HEK293 (cell line): ENCODE measurements at regions not wholly inside any gene's neighbourhood (a gene's known extent, or its start where the extent isn't known, plus 50 kb on each side); places are given as distances from the start of the nearest gene placed in this dataset.

Experiments used
- CTCF ChIA-PET: fragments of 350-600 bp; formaldehyde crosslinking; extraction: SDS; loops from one replicate; lab custom pipeline; 2021; ENCODE audit warnings: antibody characterized with exemption; lab: Yijun Ruan, JAX
- POLR2A ChIA-PET: fragments of 300-600 bp; formaldehyde crosslinking; extraction: SDS; loops from one replicate; lab custom pipeline; 2020; ENCODE audit warnings: antibody characterized with exemption, inconsistent platforms; lab: Yijun Ruan, JAX
- H3K27ac ChIP-seq: fragments of 200-500 bp; sonication (Bioruptor generic); 2 replicates; pipeline ENCODE4 v1.5.1; 2014; ENCODE audit warnings: low read depth, low read length, control low read depth, inconsistent platforms; ENCODE audit errors: extremely low read depth
- H3K36me3 ChIP-seq, 2 experiments: fragments of 200-500 bp in 1 of 2; sonication (Bioruptor generic) in 1 of 2; 1 replicate in 1 of 2; 2 replicates in 1 of 2; pipeline ENCODE4 v1.5.1; 2014 to 2017; ENCODE audit warnings: inconsistent platforms in 2 of 2, low read length in 2 of 2; ENCODE audit not compliant: control insufficient read depth in 2 of 2, insufficient read depth in 1 of 2
- H3K4me1 ChIP-seq: fragments of 200-500 bp; sonication (Bioruptor generic); 2 replicates; pipeline ENCODE4 v1.5.1; 2014; ENCODE audit warnings: mild to moderate bottlenecking, low read length, inconsistent platforms; ENCODE audit not compliant: control insufficient read depth, insufficient read depth
- H3K4me3 ChIP-seq: 2 replicates; pipeline ENCODE4 v1.5.1; 2011; ENCODE audit warnings: low read depth, mild to moderate bottlenecking, control low read depth, low read length, moderate library complexity
- H3K9me3 ChIP-seq: fragments of 200-500 bp; sonication (Bioruptor generic); 2 replicates; pipeline ENCODE4 v1.5.1; 2014; ENCODE audit warnings: low read depth, low read length, inconsistent platforms; ENCODE audit not compliant: control insufficient read depth, insufficient read depth
- BCL11A ChIP-seq: fragments of 450-650 bp; formaldehyde crosslinking; IDR thresholded peaks from 2 replicates; pipeline ENCODE4 v1.5.1; 2016; ENCODE audit warnings: low read depth, missing biosample characterization, missing genetic modification characterization
- CTCF ChIP-seq: fragments of 450-650 bp; formaldehyde crosslinking; IDR thresholded peaks from 2 replicates; pipeline ENCODE4 v1.5.1; 2016; ENCODE audit warnings: missing biosample characterization, missing genetic modification characterization
- GLI4 ChIP-seq: fragments of 450-650 bp; formaldehyde crosslinking; IDR thresholded peaks from 2 replicates; pipeline ENCODE4 v1.5.1; 2016; ENCODE audit warnings: missing biosample characterization, missing genetic modification characterization
- KLF1 ChIP-seq: fragments of 450-650 bp; formaldehyde crosslinking; IDR thresholded peaks from 2 replicates; pipeline ENCODE4 v1.5.1; 2016; ENCODE audit warnings: missing biosample characterization, missing genetic modification characterization
- MYNN ChIP-seq: fragments of 450-650 bp; formaldehyde crosslinking; IDR thresholded peaks from 2 replicates; pipeline ENCODE4 v1.5.1; 2016; ENCODE audit warnings: missing biosample characterization, missing genetic modification characterization, borderline replicate concordance
- SP2 ChIP-seq: fragments of 450-650 bp; formaldehyde crosslinking; IDR thresholded peaks from 2 replicates; pipeline ENCODE4 v1.5.1; 2016; ENCODE audit warnings: missing biosample characterization, missing genetic modification characterization
- SP3 ChIP-seq: fragments of 450-650 bp; formaldehyde crosslinking; IDR thresholded peaks from 2 replicates; pipeline ENCODE4 v1.5.1; 2016; ENCODE audit warnings: missing biosample characterization, missing genetic modification characterization
- ZBTB6 ChIP-seq: fragments of 450-650 bp; formaldehyde crosslinking; IDR thresholded peaks from 2 replicates; pipeline ENCODE4 v1.5.1; 2017; ENCODE audit warnings: missing biosample characterization, missing genetic modification characterization
- ZFHX2 ChIP-seq: fragments of 450-650 bp; formaldehyde crosslinking; conservative IDR thresholded peaks from 2 replicates; pipeline ENCODE4 v1.5.1; 2016; ENCODE audit warnings: missing biosample characterization, missing genetic modification characterization
- ZFP41 ChIP-seq: fragments of 450-650 bp; formaldehyde crosslinking; IDR thresholded peaks from 2 replicates; pipeline ENCODE4 v1.5.1; 2016; ENCODE audit warnings: missing biosample characterization, missing genetic modification characterization, borderline replicate concordance
- ZNF280D ChIP-seq: fragments of 450-650 bp; formaldehyde crosslinking; IDR thresholded peaks from 2 replicates; pipeline ENCODE4 v1.5.1; 2016; ENCODE audit warnings: missing biosample characterization, missing genetic modification characterization
- ZNF292 ChIP-seq: fragments of 450-650 bp; formaldehyde crosslinking; IDR thresholded peaks from 2 replicates; pipeline ENCODE4 v1.5.1; 2016; ENCODE audit warnings: low read depth, missing biosample characterization, missing genetic modification characterization, borderline replicate concordance
- ZNF341 ChIP-seq: fragments of 450-650 bp; formaldehyde crosslinking; IDR thresholded peaks from 2 replicates; pipeline ENCODE4; 2016; ENCODE audit warnings: low read depth, missing biosample characterization, missing genetic modification characterization
- ZNF404 ChIP-seq: fragments of 450-650 bp; formaldehyde crosslinking; IDR thresholded peaks from 2 replicates; pipeline ENCODE4 v1.5.1; 2017; ENCODE audit warnings: missing biosample characterization, missing genetic modification characterization
- ZNF473 ChIP-seq: fragments of 450-650 bp; formaldehyde crosslinking; IDR thresholded peaks from 2 replicates; pipeline ENCODE4 v1.5.1; 2017; ENCODE audit warnings: missing biosample characterization, missing genetic modification characterization
- ZNF488 ChIP-seq: fragments of 450-650 bp; formaldehyde crosslinking; IDR thresholded peaks from 2 replicates; pipeline ENCODE4 v1.5.1; 2016; ENCODE audit warnings: missing biosample characterization, missing genetic modification characterization
- ZNF501 ChIP-seq: fragments of 450-650 bp; formaldehyde crosslinking; IDR thresholded peaks from 2 replicates; pipeline ENCODE4 v1.5.1; 2016; ENCODE audit warnings: missing biosample characterization, missing genetic modification characterization
- ZNF521 ChIP-seq: fragments of 450-650 bp; formaldehyde crosslinking; IDR thresholded peaks from 2 replicates; pipeline ENCODE4 v1.5.1; 2017; ENCODE audit warnings: missing biosample characterization, mild to moderate bottlenecking, missing genetic modification characterization
- ZNF561 ChIP-seq: fragments of 450-650 bp; IDR thresholded peaks from 2 replicates; pipeline ENCODE4 v1.5.1; 2018; ENCODE audit warnings: missing biosample characterization, missing genetic modification characterization, borderline replicate concordance
- ZNF596 ChIP-seq: fragments of 450-650 bp; IDR thresholded peaks from 2 replicates; pipeline ENCODE4 v1.5.0; 2018; ENCODE audit warnings: missing biosample characterization, mild to moderate bottlenecking, missing genetic modification characterization, moderate library complexity
- ZNF677 ChIP-seq: fragments of 450-650 bp; IDR thresholded peaks from 2 replicates; pipeline ENCODE4 v1.5.0; 2018; ENCODE audit warnings: missing biosample characterization, mild to moderate bottlenecking, missing genetic modification characterization, moderate library complexity
- ZNF837 ChIP-seq: fragments of 450-650 bp; formaldehyde crosslinking; IDR thresholded peaks from 2 replicates; pipeline ENCODE4 v1.5.1; 2016; ENCODE audit warnings: missing biosample characterization, missing genetic modification characterization
- ZSCAN5A ChIP-seq: fragments of 450-650 bp; formaldehyde crosslinking; IDR thresholded peaks from 2 replicates; pipeline ENCODE4 v1.5.1; 2016; ENCODE audit warnings: missing biosample characterization, missing genetic modification characterization

- Histone ChIP-seq H3K4me1 (no peaks in the 10 kb centered on the region), H3K36me3 (no peaks in the 10 kb centered on the region), H3K9me3 (no peaks in the 10 kb centered on the region), H3K4me3 (no peak overlapping the region), H3K27ac (no peak overlapping the region)
- TF ChIP-seq ZNF677 = no peak
- TF ChIP-seq ZNF341 = no peak
- TF ChIP-seq KLF1 = no peak
- no peak for TF ChIP-seq ZNF837
- no peak for TF ChIP-seq ZFP41 (tag by site-specific recombination)
- POLR2A ChIA-PET = no interaction called here
- CTCF ChIA-PET = interaction anchor here (1.4 kb wide), 1 partner anchor 10 kb away, joined by 6 read pairs; no protein-coding TSS in a partner anchor
Observed at GRCh38 chr2:163122257-163122656, 283.7 kb upstream of the KCNH7 start.

- H3K9me3 ChIP-seq = no peaks in the 10 kb centered on the region
Observed at GRCh38 chr2:163121483-163121882, 282.9 kb upstream of the KCNH7 start.

GRCh38 chr2:163119966-163120365 lies 281.4 kb upstream of the KCNH7 start:
- no peak overlapping the region for H3K4me3 ChIP-seq
- TF ChIP-seq GLI4 (tag by site-specific recombination) (no peak), ZNF596 (tag by site-specific recombination) (no peak), ZNF521 (tag by site-specific recombination) (no peak), CTCF (tag by site-specific recombination) (no peak), ZNF677 (no peak), ZNF473 (tag by site-specific recombination) (no peak), SP2 (tag by site-specific recombination) (no peak), ZFHX2 (no peak), ZNF280D (tag by site-specific recombination) (no peak), ZNF404 (tag by site-specific recombination) (no peak), BCL11A (tag by site-specific recombination) (no peak), MYNN (no peak), SP3 (tag by site-specific recombination) (no peak)
- TF ChIP-seq, all 188 proteins: peak for 0
- ChIA-PET POLR2A (no interaction called here), CTCF (no interaction called here)
- H3K36me3 ChIP-seq = no peaks in the 10 kb centered on the region
- no peak overlapping the region for H3K27ac ChIP-seq
- H3K9me3 ChIP-seq = no peaks in the 10 kb centered on the region
- no peaks in the 10 kb centered on the region for H3K4me1 ChIP-seq

More at GRCh38 chr2:163121483-163121882, 282.9 kb upstream of the KCNH7 start:
- no peak for TF ChIP-seq ZNF501 (tag by site-specific recombination)
- TF ChIP-seq ZFHX2 = no peak
- TF ChIP-seq ZBTB6 = no peak
- no peak for TF ChIP-seq ZNF561 (tag by site-specific recombination)
- no peak for TF ChIP-seq ZSCAN5A (tag by site-specific recombination)
- TF ChIP-seq ZNF292 (tag by site-specific recombination) = no peak
- TF ChIP-seq ZNF488 (tag by site-specific recombination) = no peak
- TF ChIP-seq, all 188 proteins: peak for 0
- CTCF ChIA-PET = interaction anchor here (0.5 to 1.4 kb wide), 2 partner anchors 11 to 360 kb away, joined by 5 to 6 read pairs; no protein-coding TSS in a partner anchor
- H3K4me3 ChIP-seq = no peak overlapping the region
- POLR2A ChIA-PET = no interaction called here
- H3K27ac ChIP-seq = no peak overlapping the region
- no peaks in the 10 kb centered on the region for H3K36me3 ChIP-seq
- no peaks in the 10 kb centered on the region for H3K4me1 ChIP-seq
